C4-2B (cell line): ENCODE measurements at regions not wholly inside any gene's neighbourhood (a gene's known extent, or its start where the extent isn't known, plus 50 kb on each side); places are given as distances from the start of the nearest gene placed in this dataset.

Experiments used
- H3K27ac ChIP-seq: fragments of 450-650 bp; 2 replicates; pipeline ENCODE4 v1.5.1; 2017
- CTCF ChIP-seq: fragments of 450-650 bp; conservative IDR thresholded peaks from 2 replicates; pipeline ENCODE4 v1.5.1; 2017; ENCODE audit warnings: mild to moderate bottlenecking
- ZFX ChIP-seq: fragments of 450-650 bp; IDR thresholded peaks from 2 replicates; pipeline ENCODE4 v1.6.1; 2017

GRCh38 chr2:81249152-81249551 is 944.6 kb upstream of the LRRTM1 start:
- no peak for TF ChIP-seq ZFX
- no peak for TF ChIP-seq CTCF

DNA sequence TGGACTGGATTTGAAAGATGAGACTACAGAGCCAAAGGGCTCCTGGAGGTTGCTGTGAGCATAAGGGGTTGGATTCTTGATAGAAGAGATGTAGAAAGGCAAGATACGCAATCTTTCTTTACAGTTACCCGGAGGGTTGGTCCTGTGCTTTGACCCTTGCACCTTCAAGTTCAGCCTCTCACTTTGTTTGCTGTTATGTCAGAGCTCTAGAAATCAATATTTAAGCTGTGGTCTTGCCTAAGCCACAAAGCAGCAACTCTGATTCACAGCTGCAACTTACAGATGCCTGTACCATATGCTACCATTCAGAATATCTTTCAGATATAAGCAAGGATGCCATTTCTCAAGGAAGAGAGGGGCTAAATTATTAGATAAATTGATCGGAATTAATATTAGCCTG is 943.1 kb upstream of the LRRTM1 start:
- no peak overlapping the region for H3K27ac ChIP-seq
- TF ChIP-seq CTCF = no peak
- no peak for TF ChIP-seq ZFX

More at GRCh38 chr2:81249152-81249551, 944.6 kb upstream of the LRRTM1 start:
- no peak overlapping the region for H3K27ac ChIP-seq

DNA sequence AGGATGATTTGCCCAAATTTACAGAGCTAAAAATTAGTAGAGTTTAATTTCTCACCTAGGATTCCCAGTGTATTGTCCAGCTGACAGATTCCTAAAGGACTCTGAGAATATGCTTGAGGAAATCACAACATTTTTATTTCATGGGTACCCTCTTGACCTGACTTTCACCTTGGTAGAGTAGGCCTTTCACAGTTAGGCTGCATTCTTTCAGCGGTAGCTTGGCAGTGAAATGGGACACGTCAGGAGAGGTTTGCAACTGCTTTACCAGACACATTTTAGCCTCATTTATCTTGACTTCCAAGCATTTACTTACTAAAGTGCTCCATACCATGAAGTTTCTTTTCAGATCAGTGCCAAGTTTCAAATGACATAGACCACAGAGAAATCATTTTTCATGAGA is 937.9 kb upstream of the LRRTM1 start:
- TF ChIP-seq CTCF (no peak), ZFX (no peak)
- H3K27ac ChIP-seq = no peak overlapping the region

DNA sequence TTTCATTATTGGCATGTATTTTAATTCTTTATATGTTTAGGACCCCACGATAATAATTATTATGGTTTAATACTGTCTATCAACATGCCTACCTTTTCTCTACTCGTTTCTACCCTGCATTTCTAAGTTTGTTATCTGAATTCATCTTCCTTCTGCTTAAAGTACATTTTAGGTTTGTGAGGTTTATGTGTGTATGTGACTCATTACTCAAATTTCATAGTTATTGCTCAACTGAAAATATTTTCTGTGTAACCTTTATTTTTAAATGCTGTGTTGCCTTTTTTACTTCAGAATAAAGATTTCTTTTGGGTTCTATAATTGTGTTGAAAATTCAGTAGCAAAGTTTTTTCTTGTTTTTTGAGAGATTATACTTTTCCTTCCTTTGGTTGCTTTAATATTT is 933.9 kb upstream of the LRRTM1 start:
- TF ChIP-seq CTCF (no peak), ZFX (no peak)
- H3K27ac ChIP-seq = no peak overlapping the region

GRCh38 chr2:81235601-81236000 is 931.0 kb upstream of the LRRTM1 start:
- H3K27ac ChIP-seq = no peak overlapping the region
- no peak for TF ChIP-seq CTCF
- no peak for TF ChIP-seq ZFX

DNA sequence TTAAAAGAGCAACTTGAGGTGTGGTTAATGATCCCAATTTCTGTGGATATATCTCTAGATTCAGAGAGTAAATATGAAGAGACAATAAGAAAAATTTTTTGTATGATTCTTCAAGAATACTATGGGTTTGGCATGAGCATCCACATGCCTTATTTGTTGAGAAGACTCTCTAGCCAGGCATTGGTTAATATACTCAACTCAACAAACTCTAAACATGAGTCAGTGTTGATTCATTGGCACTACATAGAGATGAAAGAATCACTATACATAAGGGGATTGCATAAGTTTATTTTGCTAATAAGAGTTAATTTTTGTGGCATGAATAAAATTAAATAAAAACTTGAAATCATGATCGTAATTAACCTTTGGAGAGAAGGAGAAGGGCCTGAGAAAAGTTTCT is 930.2 kb upstream of the LRRTM1 start:
- no peak overlapping the region for H3K27ac ChIP-seq
- TF ChIP-seq CTCF = no peak

GRCh38 chr2:81225756-81226155 is 921.2 kb upstream of the LRRTM1 start:
- TF ChIP-seq ZFX (no peak), CTCF (no peak)
- H3K27ac ChIP-seq = no peak overlapping the region

DNA sequence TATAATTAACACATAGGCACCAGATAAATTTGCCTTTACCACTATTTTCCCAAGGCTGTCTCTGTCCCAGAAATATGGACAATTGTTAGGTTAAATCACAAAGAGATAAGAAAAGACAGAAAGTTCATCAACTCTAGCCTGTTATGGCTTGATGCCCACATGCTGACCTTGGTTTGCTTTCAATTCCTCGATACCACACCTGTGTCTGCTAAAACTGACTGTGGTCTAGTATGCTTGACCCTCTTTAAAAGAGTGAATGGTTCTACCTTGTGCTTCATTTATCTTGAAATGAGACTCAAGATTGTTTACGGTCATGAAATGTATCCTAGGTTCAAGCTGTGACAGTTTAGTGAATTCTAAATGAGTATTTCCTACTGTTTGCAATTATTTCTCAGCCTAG is 909.0 kb upstream of the LRRTM1 start:
- no peak for TF ChIP-seq CTCF
- H3K27ac ChIP-seq = no peak overlapping the region
